GM23338 (cell line): ENCODE measurements at regions not wholly inside any gene's neighbourhood (a gene's known extent, or its start where the extent isn't known, plus 50 kb on each side); places are given as distances from the start of the nearest gene placed in this dataset.

Experiments used
- ATAC-seq: fragments of 200-7000 bp; cut with Tn5 transposase; 3 replicates; pipeline ENCODE4 v1.9.1; 2020
- DNase-seq: peaks from one replicate; pipeline ENCODE4 v3.0.0-alpha.2; 2015; ENCODE audit warnings: low spot score
- H2AFZ ChIP-seq: fragments of 200-600 bp; sonication (generic); 2 replicates; pipeline ENCODE4 v1.8.0; 2016; ENCODE audit warnings: antibody characterized with exemption, mild to moderate bottlenecking, moderate library complexity
- H3F3A ChIP-seq: fragments of 200-600 bp; sonication (generic); replicated peaks from 2 replicates; pipeline ENCODE4 v1.8.0; 2017; ENCODE audit warnings: antibody characterized with exemption, mixed run types, low read depth
- H3K27ac ChIP-seq: fragments of 200-600 bp; sonication (generic); 2 replicates; pipeline ENCODE4 v1.6.1; 2016; ENCODE audit warnings: low read depth
- H3K27me3 ChIP-seq: fragments of 200-600 bp; sonication (generic); 2 replicates; pipeline ENCODE4 v1.8.0; 2016; ENCODE audit warnings: mild to moderate bottlenecking, mixed run types, moderate library complexity; ENCODE audit not compliant: insufficient read depth
- H3K36me3 ChIP-seq: fragments of 200-600 bp; sonication (generic); 2 replicates; pipeline ENCODE4 v1.8.0; 2016; ENCODE audit warnings: mild to moderate bottlenecking; ENCODE audit not compliant: insufficient read depth
- H3K4me1 ChIP-seq: fragments of 200-600 bp; sonication (generic); 2 replicates; pipeline ENCODE4 v1.8.0; 2016; ENCODE audit warnings: mild to moderate bottlenecking, moderate library complexity; ENCODE audit not compliant: insufficient read depth
- H3K4me2 ChIP-seq: fragments of 200-600 bp; sonication (generic); 2 replicates; pipeline ENCODE4 v1.7.1; 2017; ENCODE audit warnings: mixed run types
- H3K4me3 ChIP-seq: fragments of 200-600 bp; sonication (generic); 2 replicates; pipeline ENCODE4 v1.6.1; 2016; ENCODE audit warnings: mixed run types
- H3K79me2 ChIP-seq: fragments of 200-600 bp; sonication (generic); replicated peaks from 2 replicates; pipeline ENCODE4 v1.8.0; 2017; ENCODE audit warnings: mild to moderate bottlenecking; ENCODE audit not compliant: insufficient read depth
- H3K9me2 ChIP-seq: fragments of 200-600 bp; sonication (generic); 2 replicates; pipeline ENCODE4 v1.8.0; 2017; ENCODE audit not compliant: insufficient read depth
- H4K20me1 ChIP-seq: fragments of 200-600 bp; sonication (generic); replicated peaks from 2 replicates; pipeline ENCODE4 v1.8.0; 2017; ENCODE audit warnings: mild to moderate bottlenecking; ENCODE audit not compliant: insufficient read depth
- H3K27ac Mint-ChIP-seq: 2 replicates; pipeline ENCODE4 v1.8.0; 2020; ENCODE audit warnings: inconsistent platforms, mild to moderate bottlenecking, moderate library complexity, mixed read lengths
- H3K27me3 Mint-ChIP-seq: 3 replicates; pipeline ENCODE4 v1.8.0; 2022; ENCODE audit warnings: low read depth, mild to moderate bottlenecking, moderate library complexity, mixed read lengths, inconsistent platforms; ENCODE audit not compliant: insufficient read depth, poor library complexity
- H3K36me3 Mint-ChIP-seq: 3 replicates; pipeline ENCODE4 v1.8.0; 2021; ENCODE audit warnings: low read depth, mild to moderate bottlenecking, inconsistent platforms, moderate library complexity, mixed read lengths
- H3K4me1 Mint-ChIP-seq: 3 replicates; pipeline ENCODE4 v1.8.0; 2020; ENCODE audit warnings: mild to moderate bottlenecking, inconsistent platforms, mixed read lengths
- H3K4me3 Mint-ChIP-seq: 3 replicates; pipeline ENCODE4 v1.8.0; 2021; ENCODE audit warnings: moderate library complexity, mild to moderate bottlenecking, inconsistent platforms, mixed read lengths
- H3K9me3 Mint-ChIP-seq: 3 replicates; pipeline ENCODE4 v1.8.0; 2020; ENCODE audit warnings: moderate library complexity, mild to moderate bottlenecking, inconsistent platforms, mixed read lengths
- EZH2 ChIP-seq: fragments of 200-600 bp; sonication (generic); IDR thresholded peaks from one replicate; pipeline ENCODE4 v1.8.0; 2017; ENCODE audit warnings: antibody characterized with exemption, mild to moderate bottlenecking, low read depth; ENCODE audit not compliant: unreplicated experiment
- EZH2phosphoT487 ChIP-seq: fragments of 200-600 bp; sonication (generic); IDR thresholded peaks from one replicate; pipeline ENCODE4 v1.8.1; 2018; ENCODE audit warnings: antibody characterized with exemption; ENCODE audit not compliant: unreplicated experiment
- NANOG ChIP-seq: IDR thresholded peaks from 2 replicates; pipeline ENCODE4 v1.6.1; 2016; ENCODE audit warnings: antibody characterized with exemption, borderline replicate concordance
- POLR2AphosphoS5 ChIP-seq: IDR thresholded peaks from 2 replicates; pipeline ENCODE4 v1.6.1; 2016; ENCODE audit warnings: antibody characterized with exemption, low read depth
- STAT1 ChIP-seq: IDR thresholded peaks from one replicate; pipeline ENCODE4 v1.6.1; 2016; ENCODE audit warnings: antibody characterized with exemption; ENCODE audit not compliant: unreplicated experiment
- TF ChIP-seq, protein P1 (sequence below): IDR thresholded peaks from one replicate; pipeline ENCODE4 v1.6.1; 2018; ENCODE audit warnings: antibody characterized with exemption; ENCODE audit not compliant: unreplicated experiment
- TF ChIP-seq, protein P2 (sequence below): IDR thresholded peaks from 2 replicates; pipeline ENCODE4 v1.6.1; 2016; ENCODE audit warnings: antibody characterized with exemption
- TF ChIP-seq, protein P3 (sequence below), 2 experiments: fragments of 200-600 bp in 1 of 2; sonication (generic) in 1 of 2; conservative IDR thresholded peaks; 2 replicates each; pipeline versions ENCODE4 v1.5.1 to v1.6.1; 2016 to 2017; ENCODE audit warnings: antibody characterized with exemption in 2 of 2, low read depth in 2 of 2, mild to moderate bottlenecking in 2 of 2, moderate library complexity in 1 of 2

DNA sequence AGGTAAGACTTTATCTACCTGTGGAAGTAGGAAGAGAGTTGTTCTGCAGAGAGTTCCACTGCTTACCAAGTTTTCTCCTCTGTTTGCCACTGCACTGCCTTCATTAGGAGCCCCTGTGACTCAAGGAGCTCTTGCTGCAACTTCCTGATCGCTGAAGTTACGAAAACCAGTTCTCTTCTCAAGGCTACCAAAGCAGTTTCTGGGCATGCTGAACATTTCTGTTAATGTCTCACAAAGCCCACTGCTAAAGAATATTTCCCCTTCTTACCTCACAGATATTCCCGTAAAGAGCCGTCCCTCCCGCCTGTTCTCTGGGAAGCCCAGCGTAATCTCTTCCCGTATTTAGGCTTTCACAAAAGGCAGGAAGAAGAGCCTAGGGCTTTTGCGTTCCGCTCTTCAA is 82.6 kb upstream of the OXGR1 start (continued):
- TF ChIP-seq, protein P1, sequence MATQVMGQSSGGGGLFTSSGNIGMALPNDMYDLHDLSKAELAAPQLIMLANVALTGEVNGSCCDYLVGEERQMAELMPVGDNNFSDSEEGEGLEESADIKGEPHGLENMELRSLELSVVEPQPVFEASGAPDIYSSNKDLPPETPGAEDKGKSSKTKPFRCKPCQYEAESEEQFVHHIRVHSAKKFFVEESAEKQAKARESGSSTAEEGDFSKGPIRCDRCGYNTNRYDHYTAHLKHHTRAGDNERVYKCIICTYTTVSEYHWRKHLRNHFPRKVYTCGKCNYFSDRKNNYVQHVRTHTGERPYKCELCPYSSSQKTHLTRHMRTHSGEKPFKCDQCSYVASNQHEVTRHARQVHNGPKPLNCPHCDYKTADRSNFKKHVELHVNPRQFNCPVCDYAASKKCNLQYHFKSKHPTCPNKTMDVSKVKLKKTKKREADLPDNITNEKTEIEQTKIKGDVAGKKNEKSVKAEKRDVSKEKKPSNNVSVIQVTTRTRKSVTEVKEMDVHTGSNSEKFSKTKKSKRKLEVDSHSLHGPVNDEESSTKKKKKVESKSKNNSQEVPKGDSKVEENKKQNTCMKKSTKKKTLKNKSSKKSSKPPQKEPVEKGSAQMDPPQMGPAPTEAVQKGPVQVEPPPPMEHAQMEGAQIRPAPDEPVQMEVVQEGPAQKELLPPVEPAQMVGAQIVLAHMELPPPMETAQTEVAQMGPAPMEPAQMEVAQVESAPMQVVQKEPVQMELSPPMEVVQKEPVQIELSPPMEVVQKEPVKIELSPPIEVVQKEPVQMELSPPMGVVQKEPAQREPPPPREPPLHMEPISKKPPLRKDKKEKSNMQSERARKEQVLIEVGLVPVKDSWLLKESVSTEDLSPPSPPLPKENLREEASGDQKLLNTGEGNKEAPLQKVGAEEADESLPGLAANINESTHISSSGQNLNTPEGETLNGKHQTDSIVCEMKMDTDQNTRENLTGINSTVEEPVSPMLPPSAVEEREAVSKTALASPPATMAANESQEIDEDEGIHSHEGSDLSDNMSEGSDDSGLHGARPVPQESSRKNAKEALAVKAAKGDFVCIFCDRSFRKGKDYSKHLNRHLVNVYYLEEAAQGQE = no peak
- TF ChIP-seq STAT1 (no peak), POLR2AphosphoS5 (no peak), EZH2 (no peak)

DNA sequence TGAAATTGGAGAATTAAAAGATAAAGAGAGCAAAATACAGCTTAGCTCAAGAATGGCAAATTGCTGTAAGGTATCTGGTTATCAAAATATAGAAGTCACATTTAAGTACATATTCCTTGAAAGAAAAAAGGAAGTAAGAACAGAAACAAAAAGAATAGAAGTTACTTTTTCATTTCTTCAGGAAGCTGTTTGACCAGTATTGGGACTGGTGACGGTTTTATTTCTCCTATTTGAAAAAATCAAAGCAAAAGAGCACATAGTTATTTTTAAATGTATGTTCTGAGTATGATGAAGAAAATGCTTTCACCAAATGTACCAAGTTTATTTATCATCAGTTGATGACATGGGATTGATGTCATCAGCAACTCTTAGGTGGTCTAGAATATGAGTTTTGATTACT is 83.1 kb upstream of the OXGR1 start:
- ATAC-seq (no peak), DNase-seq (no peak)
- H3K36me3 Mint-ChIP-seq = no peaks in the 10 kb centered on the region
- Histone ChIP-seq H3F3A (no peaks in the 10 kb centered on the region), H3K27me3 (no peaks in the 10 kb centered on the region), H3K4me2 (no peak overlapping the region), H4K20me1 (no peaks in the 10 kb centered on the region), H3K4me3 (no peak overlapping the region), H3K9me2 (0 out of 2 replicates have a peak, but pooled peaks cover 4% of the 10 kb centered on the region), H2AFZ (no peak overlapping the region), H3K36me3 (no peaks in the 10 kb centered on the region), H3K27ac (no peak overlapping the region), H3K4me1 (no peaks in the 10 kb centered on the region), H3K79me2 (no peaks in the 10 kb centered on the region)
- H3K4me3 Mint-ChIP-seq = no peak overlapping the region
- H3K4me1 Mint-ChIP-seq = no peaks in the 10 kb centered on the region
- no peaks in the 10 kb centered on the region for H3K27me3 Mint-ChIP-seq
- no peak overlapping the region; the same call in 1 of the 2 replicates for H3K27ac Mint-ChIP-seq
- TF ChIP-seq EZH2 (no peak), NANOG (no peak), EZH2phosphoT487 (no peak)
- peaks cover 10% of the 10 kb centered on the region; the same call in 1 of the 3 replicates for H3K9me3 Mint-ChIP-seq

DNA sequence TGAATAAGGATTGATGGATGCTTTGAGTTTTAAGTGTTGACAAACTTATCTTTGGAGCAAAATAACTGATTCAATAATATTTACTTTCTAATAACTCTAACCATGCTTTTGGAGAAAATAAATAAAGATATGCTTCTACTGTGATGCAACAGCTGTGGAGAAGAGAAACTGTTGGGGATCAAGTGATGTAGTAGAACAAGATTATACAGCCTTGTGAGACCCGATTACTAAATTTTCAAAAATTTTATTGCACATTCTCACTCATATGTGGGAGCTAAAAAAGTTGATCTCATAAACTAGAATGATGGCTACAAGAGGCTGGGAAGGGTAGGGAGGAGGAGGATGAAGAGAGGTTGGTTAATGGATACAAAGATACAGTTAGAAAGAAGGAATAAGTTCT is 85.5 kb upstream of the OXGR1 start:
- no peaks in the 10 kb centered on the region for H3K36me3 Mint-ChIP-seq
- H3K27me3 Mint-ChIP-seq = no peaks in the 10 kb centered on the region
- no peaks in the 10 kb centered on the region for H3K4me1 Mint-ChIP-seq
- Histone ChIP-seq H4K20me1 (no peaks in the 10 kb centered on the region), H3K27me3 (no peaks in the 10 kb centered on the region), H3K9me2 (0 out of 2 replicates have a peak, but pooled peaks cover 4% of the 10 kb centered on the region), H3K27ac (no peak overlapping the region), H3K4me2 (no peak overlapping the region), H3K79me2 (no peaks in the 10 kb centered on the region), H3F3A (no peaks in the 10 kb centered on the region), H3K4me1 (no peaks in the 10 kb centered on the region), H3K36me3 (no peaks in the 10 kb centered on the region), H2AFZ (no peak overlapping the region), H3K4me3 (no peak overlapping the region)
- H3K27ac Mint-ChIP-seq = no peak overlapping the region
- H3K4me3 Mint-ChIP-seq = no peak overlapping the region
- no peak for ATAC-seq
- no peak for DNase-seq
- 0 out of 3 replicates have a peak, but pooled peaks cover 4% of the 10 kb centered on the region for H3K9me3 Mint-ChIP-seq
- TF ChIP-seq EZH2phosphoT487 = no peak
- TF ChIP-seq, protein P2, sequence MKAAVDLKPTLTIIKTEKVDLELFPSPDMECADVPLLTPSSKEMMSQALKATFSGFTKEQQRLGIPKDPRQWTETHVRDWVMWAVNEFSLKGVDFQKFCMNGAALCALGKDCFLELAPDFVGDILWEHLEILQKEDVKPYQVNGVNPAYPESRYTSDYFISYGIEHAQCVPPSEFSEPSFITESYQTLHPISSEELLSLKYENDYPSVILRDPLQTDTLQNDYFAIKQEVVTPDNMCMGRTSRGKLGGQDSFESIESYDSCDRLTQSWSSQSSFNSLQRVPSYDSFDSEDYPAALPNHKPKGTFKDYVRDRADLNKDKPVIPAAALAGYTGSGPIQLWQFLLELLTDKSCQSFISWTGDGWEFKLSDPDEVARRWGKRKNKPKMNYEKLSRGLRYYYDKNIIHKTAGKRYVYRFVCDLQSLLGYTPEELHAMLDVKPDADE = no peak
- no peak for TF ChIP-seq STAT1
- TF ChIP-seq, protein P3, sequence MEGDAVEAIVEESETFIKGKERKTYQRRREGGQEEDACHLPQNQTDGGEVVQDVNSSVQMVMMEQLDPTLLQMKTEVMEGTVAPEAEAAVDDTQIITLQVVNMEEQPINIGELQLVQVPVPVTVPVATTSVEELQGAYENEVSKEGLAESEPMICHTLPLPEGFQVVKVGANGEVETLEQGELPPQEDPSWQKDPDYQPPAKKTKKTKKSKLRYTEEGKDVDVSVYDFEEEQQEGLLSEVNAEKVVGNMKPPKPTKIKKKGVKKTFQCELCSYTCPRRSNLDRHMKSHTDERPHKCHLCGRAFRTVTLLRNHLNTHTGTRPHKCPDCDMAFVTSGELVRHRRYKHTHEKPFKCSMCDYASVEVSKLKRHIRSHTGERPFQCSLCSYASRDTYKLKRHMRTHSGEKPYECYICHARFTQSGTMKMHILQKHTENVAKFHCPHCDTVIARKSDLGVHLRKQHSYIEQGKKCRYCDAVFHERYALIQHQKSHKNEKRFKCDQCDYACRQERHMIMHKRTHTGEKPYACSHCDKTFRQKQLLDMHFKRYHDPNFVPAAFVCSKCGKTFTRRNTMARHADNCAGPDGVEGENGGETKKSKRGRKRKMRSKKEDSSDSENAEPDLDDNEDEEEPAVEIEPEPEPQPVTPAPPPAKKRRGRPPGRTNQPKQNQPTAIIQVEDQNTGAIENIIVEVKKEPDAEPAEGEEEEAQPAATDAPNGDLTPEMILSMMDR (conservative IDR thresholded peaks at IDR 0.05; ENCODE audit: low read depth in 2 of 2) = no peak
- TF ChIP-seq POLR2AphosphoS5 = no peak
- TF ChIP-seq EZH2 = no peak
